HCT116 (cell line): ENCODE measurements at regions not wholly inside any gene's neighbourhood (a gene's known extent, or its start where the extent isn't known, plus 50 kb on each side); places are given as distances from the start of the nearest gene placed in this dataset.

Experiments used
- ATAC-seq: fragments of 200-7000 bp; cut with Tn5 transposase; 2 replicates; pipeline ENCODE4 v1.9.1; 2020; ENCODE audit warnings: mild to moderate bottlenecking, moderate library complexity
- BruUV-seq: library from RNA; stranded (reverse); fragments of 400-500 nt; replicated peaks from 2 replicates; lab custom pipeline; 2021; lab: Mats Ljungman, UMichigan
- CTCF ChIA-PET: fragments of 300-600 bp; sonication (Branson Sonifier 250); formaldehyde crosslinking; loops from one replicate; lab custom pipeline; 2021; ENCODE audit warnings: antibody characterized with exemption; lab: Charles Lee
- POLR2A ChIA-PET: fragments of 300-600, 350-600 bp; sonication (Branson Sonifier 250); formaldehyde crosslinking; loops from one replicate; lab custom pipeline; 2021; ENCODE audit warnings: antibody characterized with exemption; lab: Charles Lee
- RAD21 ChIA-PET, 2 experiments: fragments of 300-600 bp; sonication (Branson Sonifier 250); formaldehyde crosslinking; loops; one replicate each; lab custom pipeline; 2023; ENCODE audit warnings: low total read pairs in 2 of 2; ENCODE audit not compliant: uncharacterized antibody in 2 of 2, unreplicated experiment in 2 of 2, low non-redundant PET in 1 of 2; lab: Charles Lee
- DNase-seq: peaks from one replicate; pipeline ENCODE4 v3.0.0-alpha.2; 2010; ENCODE audit warnings: low read depth, low spot score
- H2AFZ ChIP-seq: fragments of 200-600 bp; shearing (Covaris generic), sonication (generic); 2 replicates; pipeline ENCODE4 v1.6.1; 2017; ENCODE audit warnings: low read depth, mixed run types, mixed read lengths, antibody characterized with exemption, low read length; ENCODE audit not compliant: poor library complexity, severe bottlenecking
- H3K27ac ChIP-seq: 2 replicates; pipeline ENCODE4 v1.5.1; 2012; ENCODE audit warnings: low read depth, low read length
- H3K27me3 ChIP-seq: fragments of 200-600 bp; sonication (generic); 2 replicates; pipeline ENCODE4 v1.6.1; 2016; ENCODE audit warnings: mixed run types, low read length, mixed read lengths; ENCODE audit not compliant: insufficient read depth
- H3K36me3 ChIP-seq, 2 experiments: fragments of 200-500 bp in 1 of 2; fragments of 200-600 bp in 1 of 2; sonication (Bioruptor generic) in 1 of 2; sonication (generic) in 1 of 2; 2 replicates each; pipeline versions ENCODE4 v1.5.1 to v1.6.1; 2014 to 2016; ENCODE audit warnings: low read length in 2 of 2, inconsistent platforms in 1 of 2, mixed read lengths in 1 of 2, mixed run types in 1 of 2; ENCODE audit not compliant: insufficient read depth in 2 of 2, control insufficient read depth in 1 of 2
- H3K4me1 ChIP-seq, 2 experiments: fragments of 200-600 bp in 1 of 2; sonication (generic) in 1 of 2; 2 replicates each; pipeline versions ENCODE4 v1.5.1 to v1.6.1; 2012 to 2017; ENCODE audit warnings: low read length in 2 of 2, inconsistent platforms in 1 of 2, mild to moderate bottlenecking in 1 of 2, mixed read lengths in 1 of 2, mixed run types in 1 of 2, moderate library complexity in 1 of 2; ENCODE audit not compliant: insufficient read depth in 2 of 2, control insufficient read depth in 1 of 2
- H3K4me2 ChIP-seq: fragments of 200-600 bp; sonication (generic); 2 replicates; pipeline ENCODE4 v1.6.1; 2017; ENCODE audit warnings: mixed run types, low read length, mixed read lengths
- H3K4me3 ChIP-seq, 2 experiments: fragments of 200-600 bp in 1 of 2; sonication (generic) in 1 of 2; replicated peaks in 1 of 2; 2 replicates each; pipeline ENCODE4 v1.5.1; 2011 to 2016; ENCODE audit warnings: low read length in 2 of 2, control low read depth in 1 of 2, low read depth in 1 of 2, mild to moderate bottlenecking in 1 of 2, mixed read lengths in 1 of 2, mixed run types in 1 of 2
- H3K79me2 ChIP-seq: fragments of 200-600 bp; sonication (generic); 2 replicates; pipeline ENCODE4 v1.6.1; 2017; ENCODE audit warnings: mild to moderate bottlenecking, mixed run types, low read length, moderate library complexity, mixed read lengths; ENCODE audit not compliant: insufficient read depth
- H3K9ac ChIP-seq: fragments of 200-600 bp; sonication (generic); 2 replicates; pipeline ENCODE4 v1.6.1; 2016; ENCODE audit warnings: low read length, mixed read lengths
- H3K9me2 ChIP-seq: fragments of 200-600 bp; sonication (generic), shearing (Covaris generic); 2 replicates; pipeline ENCODE4 v1.6.1; 2017; ENCODE audit warnings: mixed run types, mild to moderate bottlenecking, moderate library complexity; ENCODE audit not compliant: insufficient read depth
- H3K9me3 ChIP-seq, 2 experiments: fragments of 200-500 bp in 1 of 2; fragments of 200-600 bp in 1 of 2; sonication (Bioruptor generic) in 1 of 2; sonication (generic) in 1 of 2; 2 replicates each; pipeline ENCODE4 v1.6.1; 2014 to 2017; ENCODE audit warnings: low read length in 2 of 2, mixed read lengths in 2 of 2, inconsistent platforms in 1 of 2, low read depth in 1 of 2, mild to moderate bottlenecking in 1 of 2, mixed run types in 1 of 2, moderate library complexity in 1 of 2; ENCODE audit not compliant: control insufficient read depth in 1 of 2, insufficient read depth in 1 of 2
- H4K20me1 ChIP-seq: fragments of 200-600 bp; sonication (generic), shearing (Covaris generic); 2 replicates; pipeline ENCODE4 v1.6.1; 2017; ENCODE audit warnings: mixed run types, mild to moderate bottlenecking, moderate library complexity; ENCODE audit not compliant: insufficient read depth
- ATF3 ChIP-seq: IDR thresholded peaks from 2 replicates; pipeline ENCODE4 v1.6.1; 2012
- FOSL1 ChIP-seq: IDR thresholded peaks from 2 replicates; pipeline ENCODE4 v1.6.1; 2012; ENCODE audit warnings: low read depth
- JUND ChIP-seq: IDR thresholded peaks from 2 replicates; pipeline ENCODE4 v1.6.1; 2012
- POLR2AphosphoS5 ChIP-seq: IDR thresholded peaks from 2 replicates; pipeline ENCODE4 v1.6.1; 2011; ENCODE audit warnings: mild to moderate bottlenecking, low read depth, low read length, moderate library complexity
- SIN3A ChIP-seq: IDR thresholded peaks from 2 replicates; pipeline ENCODE4 v1.6.1; 2012; ENCODE audit warnings: low read depth
- SP1 ChIP-seq: IDR thresholded peaks from 2 replicates; pipeline ENCODE4 v1.6.1; 2012; ENCODE audit warnings: low read depth
- TCF7L2 ChIP-seq: IDR thresholded peaks from 2 replicates; pipeline ENCODE4 v1.7.0; 2011; ENCODE audit warnings: borderline replicate concordance, inconsistent platforms; ENCODE audit not compliant: insufficient read depth, insufficient read length; ENCODE audit errors: extremely low read depth
- YY1 ChIP-seq: IDR thresholded peaks from 2 replicates; pipeline ENCODE4 v1.6.1; 2011; ENCODE audit warnings: low read length, low read depth, moderate library complexity, mild to moderate bottlenecking; ENCODE audit not compliant: insufficient replicate concordance; ENCODE audit errors: extremely low read depth
- ZNF274 ChIP-seq: fragments of 200-500 bp; sonication (Bioruptor generic); IDR thresholded peaks from 2 replicates; pipeline ENCODE4 v1.6.1; 2014; ENCODE audit warnings: mild to moderate bottlenecking, low read depth, low read length, inconsistent platforms
- intact Hi-C: fragments of 100-400 bp; cut with micrococcal nuclease; formaldehyde crosslinking; loops from 2 replicates; pipeline ENCODE4 v1.10.0; 2022
- TF ChIP-seq, protein P1 (sequence below): IDR thresholded peaks from 2 replicates; pipeline ENCODE4 v1.6.1; 2012; ENCODE audit warnings: low read depth

- peak; percentile 56 for DNase-seq
- Histone ChIP-seq H3K4me2 (peak overlapping the region; percentile 54), H3K9me2 (no peaks in the 10 kb centered on the region), H3K27me3 (no peaks in the 10 kb centered on the region), H3K9ac (peak overlapping the region; percentile 6; the same call in 1 of the 2 replicates), H2AFZ (no peak overlapping the region), H3K79me2 (no peaks in the 10 kb centered on the region), H3K4me3 (peak overlapping the region in 1 of 2 experiments; percentile 7; a peak in 1 of 4 replicates), H4K20me1 (no peaks in the 10 kb centered on the region), H3K36me3 (no peaks in the 10 kb centered on the region), H3K9me3 (no peaks in the 10 kb centered on the region), H3K27ac (peak overlapping the region; percentile 29; the same call in 1 of the 2 replicates), H3K4me1 (peaks cover 46 to 49% of the 10 kb centered on the region in 2 experiments)
- peak; percentile 77 for ATAC-seq
- ChIA-PET RAD21 (no interaction called here), CTCF (interaction anchor here (2.4 kb wide), 1 partner anchor 30 kb away, joined by 7 read pairs; no protein-coding TSS in a partner anchor), POLR2A (interaction anchor here (0.5 kb wide), 1 partner anchor 54 kb away, joined by 4 read pairs; no protein-coding TSS in a partner anchor)
- intact Hi-C loops = no loop called here
- no peak for TF ChIP-seq SIN3A
- peak; percentile 41 for TF ChIP-seq YY1
- peak; percentile 54; the same call in 1 of the 2 replicates for TF ChIP-seq POLR2AphosphoS5
- no TSS peak for BruUV-seq
Observed at GRCh38 chr16:85520853-85521521, 92.1 kb upstream of the GSE1 start.

GRCh38 chr16:85521552-85522307 is 91.4 kb upstream of the GSE1 start:
- Histone ChIP-seq H3K4me1 (peaks cover 39 to 42% of the 10 kb centered on the region in 2 experiments), H4K20me1 (no peaks in the 10 kb centered on the region), H3K4me3 (no peak overlapping the region), H3K9ac (peak overlapping the region; percentile 6; the same call in 1 of the 2 replicates), H3K36me3 (no peaks in the 10 kb centered on the region), H3K9me3 (no peaks in the 10 kb centered on the region), H3K27ac (peak overlapping the region; percentile 29; the same call in 1 of the 2 replicates), H3K9me2 (no peaks in the 10 kb centered on the region), H2AFZ (no peak overlapping the region), H3K4me2 (peak overlapping the region; percentile 54), H3K79me2 (no peaks in the 10 kb centered on the region), H3K27me3 (no peaks in the 10 kb centered on the region)
- POLR2A ChIA-PET = no interaction called here
- TF ChIP-seq JUND = no peak
- no peak for TF ChIP-seq ATF3
- no peak for TF ChIP-seq FOSL1
- no peak for TF ChIP-seq SIN3A
- no peak for TF ChIP-seq TCF7L2
- TF ChIP-seq POLR2AphosphoS5 = no peak
- no peak for TF ChIP-seq ZNF274
- TF ChIP-seq SP1 = no peak
- TF ChIP-seq, protein P1, sequence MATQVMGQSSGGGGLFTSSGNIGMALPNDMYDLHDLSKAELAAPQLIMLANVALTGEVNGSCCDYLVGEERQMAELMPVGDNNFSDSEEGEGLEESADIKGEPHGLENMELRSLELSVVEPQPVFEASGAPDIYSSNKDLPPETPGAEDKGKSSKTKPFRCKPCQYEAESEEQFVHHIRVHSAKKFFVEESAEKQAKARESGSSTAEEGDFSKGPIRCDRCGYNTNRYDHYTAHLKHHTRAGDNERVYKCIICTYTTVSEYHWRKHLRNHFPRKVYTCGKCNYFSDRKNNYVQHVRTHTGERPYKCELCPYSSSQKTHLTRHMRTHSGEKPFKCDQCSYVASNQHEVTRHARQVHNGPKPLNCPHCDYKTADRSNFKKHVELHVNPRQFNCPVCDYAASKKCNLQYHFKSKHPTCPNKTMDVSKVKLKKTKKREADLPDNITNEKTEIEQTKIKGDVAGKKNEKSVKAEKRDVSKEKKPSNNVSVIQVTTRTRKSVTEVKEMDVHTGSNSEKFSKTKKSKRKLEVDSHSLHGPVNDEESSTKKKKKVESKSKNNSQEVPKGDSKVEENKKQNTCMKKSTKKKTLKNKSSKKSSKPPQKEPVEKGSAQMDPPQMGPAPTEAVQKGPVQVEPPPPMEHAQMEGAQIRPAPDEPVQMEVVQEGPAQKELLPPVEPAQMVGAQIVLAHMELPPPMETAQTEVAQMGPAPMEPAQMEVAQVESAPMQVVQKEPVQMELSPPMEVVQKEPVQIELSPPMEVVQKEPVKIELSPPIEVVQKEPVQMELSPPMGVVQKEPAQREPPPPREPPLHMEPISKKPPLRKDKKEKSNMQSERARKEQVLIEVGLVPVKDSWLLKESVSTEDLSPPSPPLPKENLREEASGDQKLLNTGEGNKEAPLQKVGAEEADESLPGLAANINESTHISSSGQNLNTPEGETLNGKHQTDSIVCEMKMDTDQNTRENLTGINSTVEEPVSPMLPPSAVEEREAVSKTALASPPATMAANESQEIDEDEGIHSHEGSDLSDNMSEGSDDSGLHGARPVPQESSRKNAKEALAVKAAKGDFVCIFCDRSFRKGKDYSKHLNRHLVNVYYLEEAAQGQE = no peak
- no peak for TF ChIP-seq YY1
- ATAC-seq = no peak
- CTCF ChIA-PET = interaction anchor here (2.4 kb wide), 1 partner anchor 31 kb away, joined by 7 read pairs; no protein-coding TSS in a partner anchor
- RAD21 ChIA-PET = no interaction called here
- intact Hi-C loops = no loop called here
- no TSS peak for BruUV-seq
- no peak for DNase-seq
